Activated B cell treated with CpG ODN at 0.5 μM for 24 hours (primary cell): ENCODE measurements at regions not wholly inside any gene's neighbourhood (a gene's known extent, or its start where the extent isn't known, plus 50 kb on each side); places are given as distances from the start of the nearest gene placed in this dataset.

Source experiments
- ATAC-seq: fragments of 200-7000 bp; cut with Tn5 transposase; one replicate; pipeline ENCODE4 v1.10.0; 2021; ENCODE audit warnings: low read depth, mild to moderate bottlenecking, moderate library complexity
- CTCF ChIA-PET: fragments of 350-600 bp; sonication (Branson Sonifier 250); formaldehyde crosslinking; loops from one replicate; lab custom pipeline; 2021; ENCODE audit warnings: antibody characterized with exemption; lab: Charles Lee
- POLR2A ChIA-PET: fragments of 350-600 bp; sonication (Branson Sonifier 250); formaldehyde crosslinking; loops from one replicate; lab custom pipeline; 2021; ENCODE audit warnings: antibody characterized with exemption; lab: Charles Lee
- DNase-seq: peaks from one replicate; pipeline ENCODE4 v3.0.0; 2022
- H3K27ac Mint-ChIP-seq: one replicate; pipeline ENCODE4 v1.8.0; 2020; ENCODE audit warnings: mixed read lengths
- H3K27me3 Mint-ChIP-seq: one replicate; pipeline ENCODE4 v1.8.0; 2021; ENCODE audit warnings: mixed read lengths
- H3K36me3 Mint-ChIP-seq: one replicate; pipeline ENCODE4 v1.8.0; 2021; ENCODE audit warnings: low read depth, mixed read lengths
- H3K4me1 Mint-ChIP-seq: one replicate; pipeline ENCODE4 v1.8.0; 2021; ENCODE audit warnings: mixed read lengths
- H3K4me3 Mint-ChIP-seq: one replicate; pipeline ENCODE4 v1.8.0; 2020; ENCODE audit warnings: mild to moderate bottlenecking, mixed read lengths
- H3K9me3 Mint-ChIP-seq: one replicate; pipeline ENCODE4 v1.8.0; 2020; ENCODE audit warnings: mixed read lengths
- CTCF ChIP-seq: fragments of 200-600 bp; IDR thresholded peaks from one replicate; pipeline ENCODE4 v1.8.0; 2022; ENCODE audit warnings: antibody characterized with exemption, mild to moderate bottlenecking
- intact Hi-C: fragments of 100-400 bp; cut with micrococcal nuclease; formaldehyde crosslinking; loops from one replicate; pipeline ENCODE4 v1.15.1; 2024

GRCh38 chr18:10027461-10027860 lies 113.6 kb downstream of the VAPA start:
- Mint-ChIP-seq H3K4me1 (no peaks in the 10 kb centered on the region), H3K9me3 (no peaks in the 10 kb centered on the region), H3K4me3 (no peak overlapping the region), H3K27ac (no peak overlapping the region), H3K27me3 (no peaks in the 10 kb centered on the region), H3K36me3 (no peaks in the 10 kb centered on the region)
- POLR2A ChIA-PET: no interaction called here
- CTCF ChIA-PET: no interaction called here
- ATAC-seq (no peak), DNase-seq (no peak)
- intact Hi-C loops: no loop called here
- TF ChIP-seq CTCF: no peak

- Mint-ChIP-seq H3K4me3 (no peak overlapping the region), H3K4me1 (peaks cover 11% of the 10 kb centered on the region), H3K27me3 (no peaks in the 10 kb centered on the region), H3K36me3 (no peaks in the 10 kb centered on the region), H3K27ac (no peak overlapping the region), H3K9me3 (no peaks in the 10 kb centered on the region)
- intact Hi-C loops: no loop called here
- DNase-seq (no peak), ATAC-seq (no peak)
- CTCF ChIA-PET: no interaction called here
- POLR2A ChIA-PET: no interaction called here
- no peak for TF ChIP-seq CTCF
Measured at GRCh38 chr18:10029711-10030110, 115.9 kb downstream of the VAPA start.

GRCh38 chr18:10030816-10031541 lies 117.2 kb downstream of the VAPA start:
- ATAC-seq (no peak), DNase-seq (no peak)
- no peak overlapping the region for H3K27ac Mint-ChIP-seq
- H3K4me3 Mint-ChIP-seq: no peak overlapping the region
- CTCF ChIA-PET: no interaction called here
- no peaks in the 10 kb centered on the region for H3K9me3 Mint-ChIP-seq
- no peaks in the 10 kb centered on the region for H3K27me3 Mint-ChIP-seq
- peaks cover 11% of the 10 kb centered on the region for H3K4me1 Mint-ChIP-seq
- intact Hi-C loops: no loop called here
- POLR2A ChIA-PET: no interaction called here
- H3K36me3 Mint-ChIP-seq: no peaks in the 10 kb centered on the region
- TF ChIP-seq CTCF: no peak

- TF ChIP-seq CTCF: no peak
- peak; percentile 52 for DNase-seq
- H3K27ac Mint-ChIP-seq: peak overlapping the region; percentile 68
- H3K4me1 Mint-ChIP-seq: peaks cover 11% of the 10 kb centered on the region
- ChIA-PET CTCF (interaction anchor here (0.6 to 1.7 kb wide), 11 partner anchors 27 to 492 kb away, joined by 3 to 13 read pairs (median 6); no protein-coding TSS in a partner anchor), POLR2A (interaction anchor here (1.3 kb wide), 1 partner anchor 486 kb away, joined by 3 read pairs; no protein-coding TSS in a partner anchor)
- peak; percentile 94 for ATAC-seq
- no peaks in the 10 kb centered on the region for H3K27me3 Mint-ChIP-seq
- intact Hi-C loops: loop anchor here (1.0 to 2.0 kb wide), 4 partner anchors 62 to 493 kb away; no protein-coding TSS in a partner anchor
- no peaks in the 10 kb centered on the region for H3K9me3 Mint-ChIP-seq
- no peaks in the 10 kb centered on the region for H3K36me3 Mint-ChIP-seq
- peak overlapping the region; percentile 81 for H3K4me3 Mint-ChIP-seq
Measured at GRCh38 chr18:10032331-10033015, 118.7 kb downstream of the VAPA start.

- Mint-ChIP-seq H3K27me3 (no peaks in the 10 kb centered on the region), H3K36me3 (no peaks in the 10 kb centered on the region), H3K4me3 (peak overlapping the region; percentile 81), H3K27ac (peak overlapping the region; percentile 68), H3K4me1 (peaks cover 11% of the 10 kb centered on the region), H3K9me3 (no peaks in the 10 kb centered on the region)
- intact Hi-C loops: loop anchor here (2.0 kb wide), 1 partner anchor 62 kb away; no protein-coding TSS in a partner anchor
- DNase-seq (no peak), ATAC-seq (no peak)
- TF ChIP-seq CTCF: no peak
- ChIA-PET CTCF (interaction anchor here (0.8 to 1.7 kb wide), 9 partner anchors 28 to 490 kb away, joined by 3 to 13 read pairs (median 6); no protein-coding TSS in a partner anchor), POLR2A (interaction anchor here (1.3 kb wide), 1 partner anchor 486 kb away, joined by 3 read pairs; no protein-coding TSS in a partner anchor)
Measured at GRCh38 chr18:10033016-10033399, 119.2 kb downstream of the VAPA start.
